Astrocyte (in vitro differentiated cells and primary cell): ENCODE measurements at regions not wholly inside any gene's neighbourhood (a gene's known extent, or its start where the extent isn't known, plus 50 kb on each side); places are given as distances from the start of the nearest gene placed in this dataset.

ENCODE experiments used
- DNase-seq: peaks from one replicate; pipeline ENCODE4 v3.0.0-alpha.2; 2010; ENCODE audit warnings: low read depth
- FAIRE-seq: peaks from 2 replicates; lab custom pipeline; 2011; peaks lifted over from hg19 to GRCh38; lab: Jason Lieb, UNC
- H2AFZ ChIP-seq: 2 replicates; pipeline ENCODE4 v1.6.0; 2012; ENCODE audit warnings: low read depth, low read length, inconsistent platforms
- H3K27ac ChIP-seq: 2 replicates; pipeline ENCODE4 v1.5.1; 2011; ENCODE audit warnings: low read depth, low read length, inconsistent platforms
- H3K27me3 ChIP-seq: 2 replicates; pipeline ENCODE4 v1.6.0; 2011; ENCODE audit warnings: low read length, inconsistent platforms; ENCODE audit not compliant: insufficient read depth
- H3K36me3 ChIP-seq: 2 replicates; pipeline ENCODE4 v1.5.1; 2011; ENCODE audit warnings: low read length, inconsistent platforms; ENCODE audit not compliant: insufficient read depth
- H3K4me1 ChIP-seq: 2 replicates; pipeline ENCODE4 v1.5.1; 2011; ENCODE audit warnings: low read length, inconsistent platforms; ENCODE audit not compliant: insufficient read depth
- H3K4me2 ChIP-seq: 2 replicates; pipeline ENCODE4 v1.6.0; 2012; ENCODE audit warnings: low read length, inconsistent platforms
- H3K4me3 ChIP-seq: 2 replicates; pipeline ENCODE4 v1.5.1; 2011; ENCODE audit warnings: low read depth, mild to moderate bottlenecking, low read length, inconsistent platforms; ENCODE audit not compliant: insufficient read depth
- H3K79me2 ChIP-seq: 2 replicates; pipeline ENCODE4 v1.6.0; 2012; ENCODE audit warnings: mild to moderate bottlenecking, low read length, inconsistent platforms; ENCODE audit not compliant: insufficient read depth
- H3K9ac ChIP-seq: 2 replicates; pipeline ENCODE4 v1.6.0; 2012; ENCODE audit warnings: mild to moderate bottlenecking, low read length, inconsistent platforms
- H3K9me3 ChIP-seq: 2 replicates; pipeline ENCODE4 v1.5.1; 2012; ENCODE audit warnings: low read depth, mild to moderate bottlenecking, low read length, inconsistent platforms; ENCODE audit not compliant: insufficient read depth
- H4K20me1 ChIP-seq: 2 replicates; pipeline ENCODE4 v1.6.0; 2012; ENCODE audit warnings: low read length, inconsistent platforms; ENCODE audit not compliant: insufficient read depth
- H3K27ac Mint-ChIP-seq: one replicate; pipeline ENCODE4 v1.8.0; 2021; ENCODE audit warnings: mild to moderate bottlenecking, mixed read lengths; ENCODE audit not compliant: unreplicated experiment
- H3K27me3 Mint-ChIP-seq: one replicate; pipeline ENCODE4 v1.8.0; 2021; ENCODE audit warnings: low read depth, mixed read lengths; ENCODE audit not compliant: unreplicated experiment
- H3K36me3 Mint-ChIP-seq: one replicate; pipeline ENCODE4 v1.8.0; 2021; ENCODE audit warnings: low read depth, mixed read lengths; ENCODE audit not compliant: unreplicated experiment
- H3K4me1 Mint-ChIP-seq: one replicate; pipeline ENCODE4 v1.8.0; 2021; ENCODE audit warnings: low read depth, mixed read lengths; ENCODE audit not compliant: unreplicated experiment
- H3K4me3 Mint-ChIP-seq: one replicate; pipeline ENCODE4 v1.8.0; 2021; ENCODE audit warnings: mild to moderate bottlenecking, moderate library complexity, mixed read lengths; ENCODE audit not compliant: unreplicated experiment
- H3K9me3 Mint-ChIP-seq: one replicate; pipeline ENCODE4 v1.8.0; 2021; ENCODE audit warnings: mild to moderate bottlenecking, mixed read lengths; ENCODE audit not compliant: unreplicated experiment
- EZH2 ChIP-seq: IDR thresholded peaks from 2 replicates; pipeline ENCODE4 v1.6.1; 2012; ENCODE audit warnings: mild to moderate bottlenecking, low read length, inconsistent platforms; ENCODE audit not compliant: insufficient read depth
- TF ChIP-seq, protein P1 (sequence below): IDR thresholded peaks from 2 replicates; pipeline ENCODE4 v1.5.1; 2011; ENCODE audit warnings: low read depth, mild to moderate bottlenecking, inconsistent platforms, low read length, moderate library complexity; ENCODE audit not compliant: insufficient read depth

DNA sequence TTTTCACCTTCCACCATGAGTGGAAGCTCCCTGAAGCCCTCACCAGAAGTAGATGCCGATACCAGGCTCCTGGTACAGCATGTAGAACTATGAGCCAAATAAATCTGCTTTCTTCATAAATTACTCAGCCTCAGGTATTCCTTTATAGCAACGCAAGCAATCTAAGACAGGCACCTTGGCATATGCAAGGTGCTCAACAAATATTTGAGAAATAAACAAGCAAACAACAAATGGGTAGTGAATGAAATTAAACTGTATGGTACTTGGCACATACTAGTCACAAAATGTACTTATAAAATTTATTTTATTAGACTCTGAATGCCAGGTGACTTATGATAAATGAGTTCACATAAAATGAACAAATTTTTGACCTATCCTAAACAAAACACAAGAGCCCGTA is 220.3 kb downstream of the MAFB start:
- H3K9me3 ChIP-seq, result no peaks in the 10 kb centered on the region
- no peak overlapping the region for H3K9ac ChIP-seq
- no peak overlapping the region for H2AFZ ChIP-seq
- DNase-seq (no peak), FAIRE-seq (no peak)
- Mint-ChIP-seq H3K4me3 (no peak overlapping the region), H3K27ac (no peak overlapping the region), H3K36me3 (no peaks in the 10 kb centered on the region), H3K4me1 (no peaks in the 10 kb centered on the region), H3K9me3 (no peaks in the 10 kb centered on the region), H3K27me3 (peaks cover 20% of the 10 kb centered on the region)
- H3K36me3 ChIP-seq, result no peaks in the 10 kb centered on the region
- no peaks in the 10 kb centered on the region for H3K27me3 ChIP-seq
- H3K4me2 ChIP-seq, result no peak overlapping the region
- H3K4me3 ChIP-seq, result no peak overlapping the region
- H4K20me1 ChIP-seq, result no peaks in the 10 kb centered on the region
- no peak overlapping the region for H3K27ac ChIP-seq
- no peaks in the 10 kb centered on the region for H3K4me1 ChIP-seq
- H3K79me2 ChIP-seq, result no peaks in the 10 kb centered on the region
- no peak for TF ChIP-seq EZH2
- TF ChIP-seq, protein P1, sequence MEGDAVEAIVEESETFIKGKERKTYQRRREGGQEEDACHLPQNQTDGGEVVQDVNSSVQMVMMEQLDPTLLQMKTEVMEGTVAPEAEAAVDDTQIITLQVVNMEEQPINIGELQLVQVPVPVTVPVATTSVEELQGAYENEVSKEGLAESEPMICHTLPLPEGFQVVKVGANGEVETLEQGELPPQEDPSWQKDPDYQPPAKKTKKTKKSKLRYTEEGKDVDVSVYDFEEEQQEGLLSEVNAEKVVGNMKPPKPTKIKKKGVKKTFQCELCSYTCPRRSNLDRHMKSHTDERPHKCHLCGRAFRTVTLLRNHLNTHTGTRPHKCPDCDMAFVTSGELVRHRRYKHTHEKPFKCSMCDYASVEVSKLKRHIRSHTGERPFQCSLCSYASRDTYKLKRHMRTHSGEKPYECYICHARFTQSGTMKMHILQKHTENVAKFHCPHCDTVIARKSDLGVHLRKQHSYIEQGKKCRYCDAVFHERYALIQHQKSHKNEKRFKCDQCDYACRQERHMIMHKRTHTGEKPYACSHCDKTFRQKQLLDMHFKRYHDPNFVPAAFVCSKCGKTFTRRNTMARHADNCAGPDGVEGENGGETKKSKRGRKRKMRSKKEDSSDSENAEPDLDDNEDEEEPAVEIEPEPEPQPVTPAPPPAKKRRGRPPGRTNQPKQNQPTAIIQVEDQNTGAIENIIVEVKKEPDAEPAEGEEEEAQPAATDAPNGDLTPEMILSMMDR, result no peak

DNA sequence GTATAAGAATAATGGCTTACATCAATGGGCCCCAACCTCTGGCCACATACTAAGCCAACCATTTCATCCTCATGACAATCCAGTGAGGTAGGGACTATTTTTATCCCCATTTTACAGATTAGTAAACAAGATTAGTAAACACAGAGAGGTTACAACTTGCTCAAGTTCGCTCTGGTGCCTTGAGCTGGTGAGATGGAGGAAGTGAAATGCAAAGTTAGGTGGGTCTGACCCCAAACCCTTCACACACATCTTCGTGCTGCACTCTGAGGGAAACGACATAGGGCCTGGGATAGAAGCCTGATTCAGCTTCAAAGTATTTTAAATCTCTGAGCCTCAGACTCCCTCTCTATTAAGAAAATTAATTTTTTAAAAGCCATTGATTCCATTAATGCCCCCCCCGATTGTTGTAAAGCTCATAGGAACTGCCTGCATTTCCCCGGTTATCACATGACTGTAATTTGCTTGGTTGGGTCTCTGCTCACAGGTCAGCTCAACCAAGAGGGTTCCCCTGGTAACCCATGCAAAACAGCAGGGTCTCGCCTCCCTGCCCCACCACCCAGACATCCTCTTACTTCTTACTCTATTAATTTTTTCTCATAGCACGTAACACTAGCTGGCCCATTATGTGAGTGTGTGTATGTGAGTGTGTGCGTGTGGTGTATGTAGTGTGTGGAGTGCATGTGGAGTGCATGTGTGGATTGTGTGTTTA is 221.2 kb downstream of the MAFB start:
- no peak overlapping the region for H2AFZ ChIP-seq
- no peak overlapping the region for H3K4me3 ChIP-seq
- Mint-ChIP-seq H3K9me3 (no peaks in the 10 kb centered on the region), H3K4me3 (no peak overlapping the region), H3K36me3 (no peaks in the 10 kb centered on the region), H3K4me1 (no peaks in the 10 kb centered on the region), H3K27me3 (peaks cover 15% of the 10 kb centered on the region), H3K27ac (no peak overlapping the region)
- FAIRE-seq, result no peak
- no peaks in the 10 kb centered on the region for H3K36me3 ChIP-seq
- no peak for DNase-seq
- H3K4me1 ChIP-seq, result no peaks in the 10 kb centered on the region
- TF ChIP-seq, protein P1, result no peak
- no peak for TF ChIP-seq EZH2
- no peak overlapping the region for H3K4me2 ChIP-seq
- no peaks in the 10 kb centered on the region for H4K20me1 ChIP-seq
- no peak overlapping the region for H3K9ac ChIP-seq
- no peaks in the 10 kb centered on the region for H3K79me2 ChIP-seq
- H3K27ac ChIP-seq, result no peak overlapping the region
- no peaks in the 10 kb centered on the region for H3K9me3 ChIP-seq
- H3K27me3 ChIP-seq, result no peaks in the 10 kb centered on the region

DNA sequence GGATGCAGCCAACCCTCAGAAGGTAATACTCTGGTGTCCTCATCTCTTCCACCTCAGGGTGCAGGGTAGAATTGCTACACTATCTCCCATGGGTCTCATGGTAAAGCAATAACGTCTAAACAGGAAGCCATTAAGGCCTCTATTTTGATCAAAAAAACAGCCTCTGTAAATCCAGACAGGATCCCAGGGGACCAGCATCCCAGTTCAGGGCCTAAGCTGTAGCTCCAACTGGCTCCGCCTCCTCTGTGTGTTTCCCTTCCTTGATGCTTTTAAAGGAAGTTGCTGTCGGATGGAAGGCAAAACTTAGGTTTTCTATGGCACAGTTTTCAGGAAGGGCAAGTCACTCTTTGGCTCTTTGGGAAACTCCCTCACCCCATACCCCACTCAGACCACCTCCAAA is 222.0 kb downstream of the MAFB start:
- Histone ChIP-seq H3K4me1 (no peaks in the 10 kb centered on the region), H4K20me1 (no peaks in the 10 kb centered on the region), H3K36me3 (no peaks in the 10 kb centered on the region), H3K4me2 (no peak overlapping the region), H3K9me3 (no peaks in the 10 kb centered on the region), H3K4me3 (no peak overlapping the region), H3K79me2 (no peaks in the 10 kb centered on the region), H3K27ac (no peak overlapping the region), H3K27me3 (no peaks in the 10 kb centered on the region), H3K9ac (no peak overlapping the region), H2AFZ (no peak overlapping the region)
- Mint-ChIP-seq H3K4me3 (no peak overlapping the region), H3K36me3 (no peaks in the 10 kb centered on the region), H3K27me3 (peaks cover 10% of the 10 kb centered on the region), H3K4me1 (no peaks in the 10 kb centered on the region), H3K9me3 (no peaks in the 10 kb centered on the region), H3K27ac (no peak overlapping the region)
- TF ChIP-seq EZH2, result no peak
- TF ChIP-seq, protein P1, result no peak
- DNase-seq, result no peak
- FAIRE-seq, result no peak
